PC-3 (cell line): ENCODE measurements at regions not wholly inside any gene's neighbourhood (a gene's known extent, or its start where the extent isn't known, plus 50 kb on each side); places are given as distances from the start of the nearest gene placed in this dataset.

ENCODE experiments used
- ATAC-seq: fragments of 200-7000 bp; cut with Tn5 transposase; 2 replicates; pipeline ENCODE4 v1.9.1; 2020; ENCODE audit warnings: mild to moderate bottlenecking, moderate library complexity
- BruUV-seq: library from RNA; stranded (reverse); fragments of 400-500 nt; replicated peaks from 2 replicates; lab custom pipeline; 2021; lab: Mats Ljungman, UMichigan
- CTCF ChIA-PET: fragments of 300-600 bp; sonication (Branson Sonifier 250); formaldehyde crosslinking; loops from one replicate; lab custom pipeline; 2022; ENCODE audit warnings: antibody characterized with exemption; lab: Charles Lee
- POLR2A ChIA-PET: fragments of 300-600 bp; sonication (Branson Sonifier 250); formaldehyde crosslinking; loops from one replicate; lab custom pipeline; 2022; ENCODE audit warnings: antibody characterized with exemption; ENCODE audit not compliant: unreplicated experiment; lab: Charles Lee
- DNase-seq: peaks from one replicate; pipeline ENCODE4 v3.0.0-alpha.2; 2015
- H2AFZ ChIP-seq: fragments of 300-600 bp; sonication (generic); 2 replicates; pipeline ENCODE4 v1.6.0; 2016; ENCODE audit warnings: antibody characterized with exemption, low read length
- H3F3A ChIP-seq: fragments of 300-600 bp; sonication (generic); one replicate; pipeline ENCODE4 v1.6.0; 2017; ENCODE audit warnings: antibody characterized with exemption, low read length, control low read depth, mild to moderate bottlenecking; ENCODE audit not compliant: unreplicated experiment
- H3K27ac ChIP-seq: fragments of 300-600 bp; sonication (generic); 2 replicates; pipeline ENCODE4 v1.5.1; 2016; ENCODE audit warnings: mild to moderate bottlenecking, low read length
- H3K27me3 ChIP-seq: fragments of 300-600 bp; sonication (generic); 2 replicates; pipeline ENCODE4 v1.6.1; 2016; ENCODE audit warnings: low read length, mixed read lengths
- H3K36me3 ChIP-seq: fragments of 300-600 bp; sonication (generic); 2 replicates; pipeline ENCODE4 v1.6.1; 2016; ENCODE audit warnings: low read depth, mixed run types, low read length, mixed read lengths
- H3K4me1 ChIP-seq: fragments of 300-600 bp; sonication (generic); 2 replicates; pipeline ENCODE4 v1.5.1; 2016; ENCODE audit warnings: low read length; ENCODE audit not compliant: insufficient read depth
- H3K4me2 ChIP-seq: fragments of 300-600 bp; sonication (generic); 2 replicates; pipeline ENCODE4 v1.6.0; 2016; ENCODE audit warnings: low read length
- H3K4me3 ChIP-seq: fragments of 300-600 bp; sonication (generic); 2 replicates; pipeline ENCODE4 v1.5.1; 2016; ENCODE audit warnings: mild to moderate bottlenecking, low read length, mixed read lengths
- H3K79me2 ChIP-seq: fragments of 300-600 bp; sonication (generic); 2 replicates; pipeline ENCODE4 v1.6.1; 2017; ENCODE audit warnings: low read length, mixed read lengths
- H3K9ac ChIP-seq: fragments of 300-600 bp; sonication (generic); 2 replicates; pipeline ENCODE4 v1.6.0; 2016; ENCODE audit warnings: mild to moderate bottlenecking, low read length
- H3K9me2 ChIP-seq: fragments of 300-600 bp; sonication (generic); replicated peaks from 2 replicates; pipeline ENCODE4 v1.6.1; 2016; ENCODE audit warnings: mixed run types, low read length, mixed read lengths
- H3K9me3 ChIP-seq: fragments of 300-600 bp; sonication (generic); 2 replicates; pipeline ENCODE4 v1.6.1; 2016; ENCODE audit warnings: low read length, mixed read lengths
- H4K20me1 ChIP-seq: fragments of 300-600 bp; sonication (generic); 2 replicates; pipeline ENCODE4 v1.6.1; 2016; ENCODE audit warnings: low read length, mixed read lengths
- CTCF ChIP-seq: fragments of 300-600 bp; sonication (generic); conservative IDR thresholded peaks from 2 replicates; pipeline ENCODE4 v1.5.1; 2017; ENCODE audit warnings: antibody characterized with exemption, low read depth, mild to moderate bottlenecking, low read length
- EZH2 ChIP-seq: fragments of 300-600 bp; sonication (generic); IDR thresholded peaks from one replicate; pipeline ENCODE4 v1.6.1; 2017; ENCODE audit warnings: antibody characterized with exemption, mild to moderate bottlenecking, low read length; ENCODE audit not compliant: unreplicated experiment
- EZH2phosphoT487 ChIP-seq: fragments of 300-600 bp; sonication (generic); IDR thresholded peaks from 2 replicates; pipeline ENCODE4 v1.6.1; 2018; ENCODE audit warnings: mild to moderate bottlenecking, antibody characterized with exemption, low read length, borderline replicate concordance
- intact Hi-C: fragments of 100-400 bp; cut with micrococcal nuclease; formaldehyde crosslinking; loops from 2 replicates; pipeline ENCODE4 v1.9.0; 2023

DNA sequence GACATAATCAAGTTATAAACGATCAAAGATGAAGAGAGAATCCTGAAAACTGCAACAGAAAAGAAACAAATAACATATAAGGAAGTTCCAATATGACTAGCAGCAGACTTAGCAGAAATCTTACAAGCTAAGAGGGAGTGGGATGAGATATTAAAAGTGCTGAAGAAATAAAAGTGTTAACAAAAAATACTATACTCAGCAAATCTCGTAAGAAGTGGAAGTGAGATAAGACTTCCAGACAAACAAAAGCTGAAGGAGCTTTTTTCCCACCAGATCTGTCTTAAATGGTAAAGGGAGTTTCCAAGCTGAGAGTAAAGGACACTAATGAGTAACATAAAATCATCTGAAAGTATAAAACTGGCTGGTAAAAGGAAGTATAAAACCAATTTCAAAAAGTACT lies 2036.0 kb upstream of the C9orf72 start:
- Histone ChIP-seq H3K27me3 (no peaks in the 10 kb centered on the region), H3K4me3 (no peak overlapping the region), H3K27ac (no peak overlapping the region), H2AFZ (no peak overlapping the region), H3K4me2 (no peak overlapping the region), H3K9ac (no peak overlapping the region), H3F3A (no peaks in the 10 kb centered on the region), H3K9me3 (no peaks in the 10 kb centered on the region), H3K36me3 (no peaks in the 10 kb centered on the region), H3K79me2 (no peaks in the 10 kb centered on the region), H3K4me1 (no peaks in the 10 kb centered on the region), H4K20me1 (no peaks in the 10 kb centered on the region), H3K9me2 (no peaks in the 10 kb centered on the region)
- ATAC-seq = no peak
- TF ChIP-seq EZH2phosphoT487 = no peak
- no peak for TF ChIP-seq EZH2
- no peak for TF ChIP-seq CTCF
- intact Hi-C loops = no loop called here
- POLR2A ChIA-PET = no interaction called here
- no peak for DNase-seq
- CTCF ChIA-PET = no interaction called here
- no TSS peak for BruUV-seq

DNA sequence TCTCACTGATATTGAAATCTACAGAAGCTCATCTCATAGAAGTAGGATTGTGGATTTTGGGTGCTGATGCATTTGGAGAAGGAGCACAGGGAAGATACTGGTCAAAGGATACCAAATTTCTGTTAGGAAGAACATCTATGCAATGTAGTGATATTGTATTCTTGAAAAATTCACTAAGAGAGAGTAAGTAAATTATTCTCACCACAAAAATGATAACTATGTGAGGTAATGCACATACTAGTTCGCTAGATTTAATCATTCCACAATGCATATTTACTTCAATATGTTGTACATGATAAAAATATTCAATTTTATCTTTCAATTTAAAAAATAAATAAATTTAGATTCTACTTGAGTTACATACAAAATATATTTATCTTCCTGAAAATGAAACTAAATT lies 2040.5 kb upstream of the C9orf72 start:
- POLR2A ChIA-PET = no interaction called here
- intact Hi-C loops = no loop called here
- no peaks in the 10 kb centered on the region for H3F3A ChIP-seq

More for the DNA sequence above, 2040.5 kb upstream of the C9orf72 start:
- H2AFZ ChIP-seq = no peak overlapping the region
- H3K9me3 ChIP-seq = no peaks in the 10 kb centered on the region
- no peak overlapping the region for H3K4me2 ChIP-seq
- H3K9ac ChIP-seq = no peak overlapping the region
- no peaks in the 10 kb centered on the region for H3K79me2 ChIP-seq
- no TSS peak for BruUV-seq
- no peak for ATAC-seq
- TF ChIP-seq CTCF (no peak), EZH2 (no peak), EZH2phosphoT487 (no peak)
- no peaks in the 10 kb centered on the region for H4K20me1 ChIP-seq
- H3K9me2 ChIP-seq = no peaks in the 10 kb centered on the region
- no peak for DNase-seq
- H3K4me1 ChIP-seq = no peaks in the 10 kb centered on the region
- H3K27ac ChIP-seq = no peak overlapping the region
- H3K4me3 ChIP-seq = no peak overlapping the region
- CTCF ChIA-PET = no interaction called here
- no peaks in the 10 kb centered on the region for H3K36me3 ChIP-seq
- H3K27me3 ChIP-seq = no peaks in the 10 kb centered on the region
